ENCODE measurements at regions not wholly inside any gene's neighbourhood (a gene's known extent, or its start where the extent isn't known, plus 50 kb on each side); places are given as distances from the start of the nearest gene placed in this dataset.

- TF ChIP-seq CTCF (IDR thresholded peaks at IDR 0.05) (no peak), POLR2A (IDR thresholded peaks at IDR 0.05) (no peak)
These were observed 118.2 kb upstream of the DST start for GRCh38 chr6:56760842-56761241.
